SK-N-SH (cell line): ENCODE measurements at regions not wholly inside any gene's neighbourhood (a gene's known extent, or its start where the extent isn't known, plus 50 kb on each side); places are given as distances from the start of the nearest gene placed in this dataset.

Experiments used
- CTCF ChIA-PET: fragments of 300-600, 350-600 bp; formaldehyde crosslinking; extraction: SDS; loops from one replicate; lab custom pipeline; 2021; lab: Yijun Ruan, JAX
- POLR2A ChIA-PET: fragments of 350-600 bp; sonication (Branson Sonifier 250); formaldehyde crosslinking; extraction: SDS; loops from one replicate; lab custom pipeline; 2020; ENCODE audit warnings: antibody characterized with exemption, inconsistent platforms; lab: Yijun Ruan, JAX
- DNase-seq: peaks from one replicate; pipeline ENCODE4 v3.0.0; 2012
- H2AFZ ChIP-seq: fragments of 200-600 bp; sonication (generic); 2 replicates; pipeline ENCODE4 v1.8.1; 2016; ENCODE audit warnings: antibody characterized with exemption, mild to moderate bottlenecking, low read depth
- H3F3A ChIP-seq: fragments of 200-600 bp; sonication (generic); replicated peaks from 2 replicates; pipeline ENCODE3; 2016; ENCODE audit warnings: antibody characterized with exemption, mild to moderate bottlenecking; ENCODE audit not compliant: insufficient read depth
- H3K27ac ChIP-seq, 2 experiments: fragments of 200-500 bp in 1 of 2; fragments of 200-600 bp in 1 of 2; sonication (Bioruptor generic) in 1 of 2; sonication (generic), shearing (Covaris generic) in 1 of 2; 2 replicates each; pipeline versions ENCODE4 v1.5.1 to v1.6.1; 2014 to 2016; ENCODE audit warnings: low read depth in 2 of 2, inconsistent platforms in 1 of 2, low read length in 1 of 2, mild to moderate bottlenecking in 1 of 2, mixed read lengths in 1 of 2
- H3K27me3 ChIP-seq: fragments of 200-600 bp; sonication (generic), shearing (Covaris generic); 2 replicates; pipeline ENCODE4 v1.6.1; 2016; ENCODE audit warnings: mixed run types; ENCODE audit not compliant: insufficient read depth
- H3K36me3 ChIP-seq, 2 experiments: fragments of 200-500 bp in 1 of 2; fragments of 200-600 bp in 1 of 2; sonication (Bioruptor generic) in 1 of 2; sonication (generic) in 1 of 2; replicated peaks in 1 of 2; 2 replicates each; pipeline versions ENCODE3 to v1.5.1; 2014 to 2016; ENCODE audit warnings: low read length in 1 of 2, mild to moderate bottlenecking in 1 of 2; ENCODE audit not compliant: insufficient read depth in 2 of 2, control insufficient read depth in 1 of 2
- H3K4me1 ChIP-seq, 2 experiments: fragments of 200-500 bp in 1 of 2; fragments of 200-600 bp in 1 of 2; sonication (Bioruptor generic) in 1 of 2; sonication (generic), shearing (Covaris generic) in 1 of 2; 2 replicates each; pipeline versions ENCODE4 v1.5.1 to v1.6.1; 2014 to 2016; ENCODE audit warnings: low read depth in 1 of 2, low read length in 1 of 2, mixed run types in 1 of 2; ENCODE audit not compliant: insufficient read depth in 2 of 2, control insufficient read depth in 1 of 2
- H3K4me2 ChIP-seq: fragments of 200-600 bp; sonication (generic), shearing (Covaris generic); 2 replicates; pipeline ENCODE4 v1.6.1; 2017; ENCODE audit warnings: mixed run types
- H3K4me3 ChIP-seq, 2 experiments: fragments of 200-500 bp in 1 of 2; fragments of 200-600 bp in 1 of 2; sonication (Bioruptor generic) in 1 of 2; sonication (generic), shearing (Covaris generic) in 1 of 2; 2 replicates each; pipeline versions ENCODE4 v1.5.1 to v1.8.1; 2014 to 2016; ENCODE audit warnings: low read depth in 2 of 2, inconsistent platforms in 1 of 2, low read length in 1 of 2, mild to moderate bottlenecking in 1 of 2, mixed read lengths in 1 of 2, moderate library complexity in 1 of 2
- H3K79me2 ChIP-seq: fragments of 200-600 bp; sonication (generic); 2 replicates; pipeline ENCODE4 v1.8.1; 2017; ENCODE audit warnings: mild to moderate bottlenecking; ENCODE audit not compliant: insufficient read depth
- H3K9ac ChIP-seq: fragments of 200-600 bp; sonication (generic); 2 replicates; pipeline ENCODE4 v1.6.1; 2017; ENCODE audit warnings: mixed run types
- H3K9me2 ChIP-seq: fragments of 200-600 bp; sonication (generic); 2 replicates; pipeline ENCODE4 v1.6.1; 2017; ENCODE audit warnings: mixed run types
- H3K9me3 ChIP-seq: fragments of 200-600 bp; sonication (generic); 2 replicates; pipeline ENCODE4 v1.6.1; 2017; ENCODE audit warnings: mixed run types, mild to moderate bottlenecking, moderate library complexity
- H4K20me1 ChIP-seq: fragments of 200-600 bp; sonication (generic); 2 replicates; pipeline ENCODE4 v1.6.1; 2017; ENCODE audit warnings: mild to moderate bottlenecking, mixed run types; ENCODE audit not compliant: insufficient read depth
- ELF1 ChIP-seq: IDR thresholded peaks from 2 replicates; pipeline ENCODE4 v1.4.0; 2012
- EZH2phosphoT487 ChIP-seq: fragments of 200-600 bp; sonication (generic); IDR thresholded peaks from 2 replicates; pipeline ENCODE4 v1.6.1; 2017; ENCODE audit warnings: low read depth, mixed run types, mild to moderate bottlenecking, antibody characterized with exemption, moderate library complexity, borderline replicate concordance
- GABPA ChIP-seq: IDR thresholded peaks from 2 replicates; pipeline ENCODE4 v1.4.0; 2012; ENCODE audit warnings: low read depth, mild to moderate bottlenecking
- GATA2 ChIP-seq: sonication (generic); formaldehyde crosslinking; IDR thresholded peaks from 2 replicates; pipeline ENCODE4 v1.5.0; 2020; ENCODE audit warnings: mild to moderate bottlenecking, missing genetic modification reagents
- JUND ChIP-seq: IDR thresholded peaks from 2 replicates; pipeline ENCODE4 v1.4.0; 2012
- MEF2A ChIP-seq: IDR thresholded peaks from 2 replicates; pipeline ENCODE4 v1.4.0; 2012; ENCODE audit warnings: low read depth, borderline replicate concordance
- MXI1 ChIP-seq: IDR thresholded peaks from 2 replicates; pipeline ENCODE4 v1.6.1; 2012; ENCODE audit warnings: mild to moderate bottlenecking, low read depth, low read length, improper control_type of control experiment
- NFIC ChIP-seq: IDR thresholded peaks from 2 replicates; pipeline ENCODE4 v1.4.0; 2012; ENCODE audit warnings: borderline replicate concordance
- POLR2AphosphoS5 ChIP-seq: IDR thresholded peaks from 2 replicates; pipeline ENCODE4 v1.6.1; 2012; ENCODE audit warnings: low read depth, low read length
- RCOR1 ChIP-seq: fragments of 150-350 bp; IDR thresholded peaks from 2 replicates; pipeline ENCODE4 v1.6.1; 2017; ENCODE audit warnings: antibody characterized with exemption, low read length
- RXRA ChIP-seq: IDR thresholded peaks from 2 replicates; pipeline ENCODE4 v1.4.0; 2012; ENCODE audit warnings: low read depth, mild to moderate bottlenecking, borderline replicate concordance
- TAF1 ChIP-seq: IDR thresholded peaks from 2 replicates; pipeline ENCODE4 v1.6.1; 2012; ENCODE audit warnings: low read depth, mild to moderate bottlenecking, low read length, moderate library complexity, borderline replicate concordance
- TCF12 ChIP-seq: IDR thresholded peaks from 2 replicates; pipeline ENCODE4 v1.4.0; 2012
- WGBS: methylation state at CpG from one replicate; pipeline ENCODE4 v1.1.6; 2017; ENCODE audit warnings: low lambda C conversion rate; 5-methylcytosine and 5-hydroxymethylcytosine counted together
- TF ChIP-seq, protein P1 (sequence below): IDR thresholded peaks from 2 replicates; pipeline ENCODE4 v1.4.0; 2012; ENCODE audit warnings: low read depth, borderline replicate concordance
- TF ChIP-seq, protein P2 (sequence below): fragments of 150-350 bp; IDR thresholded peaks from 2 replicates; pipeline ENCODE4 v1.6.1; 2017; ENCODE audit warnings: antibody characterized with exemption, low read length, low read depth, borderline replicate concordance

DNA sequence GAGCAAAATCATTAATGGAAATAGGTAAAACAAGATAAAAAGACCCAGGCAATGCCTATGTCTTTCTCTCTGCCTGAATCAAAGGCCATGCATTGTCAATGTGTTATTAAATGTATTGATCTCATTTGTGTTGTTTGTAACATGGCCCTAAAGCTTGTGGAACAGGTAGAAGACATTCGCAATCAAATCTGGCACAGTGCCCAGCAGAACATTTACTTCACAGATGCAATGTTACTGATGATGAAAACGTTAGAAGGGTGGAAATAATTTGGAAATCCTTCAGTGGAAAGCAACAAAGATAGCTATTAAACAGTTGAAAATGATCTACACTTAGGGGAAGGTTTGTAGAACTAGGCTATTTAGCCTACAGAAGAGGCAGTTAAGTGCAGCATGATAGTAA, 368.2 kb downstream of the EPHA4 start:
- Histone ChIP-seq H3K4me2 (no peak overlapping the region), H3K27me3 (no peaks in the 10 kb centered on the region)
- 10% methylated on average over 2 of the region's 2 CpGs for WGBS

DNA sequence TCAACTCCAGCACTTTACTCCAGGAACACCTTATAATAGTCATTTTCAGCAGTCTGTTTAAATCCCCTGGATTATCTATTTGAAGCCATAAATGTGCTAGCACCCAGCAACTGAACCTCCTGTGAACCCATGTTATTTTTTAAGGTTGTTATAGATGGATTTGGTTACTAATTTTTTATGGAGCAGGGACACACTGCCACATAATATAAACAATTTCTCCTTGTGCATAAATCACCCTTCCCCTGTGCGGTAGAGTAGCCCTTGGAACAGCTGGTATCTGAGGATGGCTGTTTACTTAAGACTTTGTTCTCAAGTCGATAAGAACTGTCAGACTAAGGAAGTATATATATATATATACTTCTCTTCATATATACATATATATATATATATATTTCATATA, 367.4 kb downstream of the EPHA4 start:
- no peak for DNase-seq
- H3K9ac ChIP-seq = no peak overlapping the region
- no peak overlapping the region for H3K4me2 ChIP-seq
- no peaks in the 10 kb centered on the region for H3K9me3 ChIP-seq
- no peaks in the 10 kb centered on the region for H3K9me2 ChIP-seq
- H3K4me1 ChIP-seq = no peaks in the 10 kb centered on the region
- no peaks in the 10 kb centered on the region for H3K27me3 ChIP-seq
- POLR2A ChIA-PET = no interaction called here
- no peaks in the 10 kb centered on the region for H3F3A ChIP-seq
- CTCF ChIA-PET = interaction anchor here (0.6 kb wide), 1 partner anchor 128 kb away, joined by 3 read pairs; no protein-coding TSS in a partner anchor
- no peak overlapping the region for H2AFZ ChIP-seq
- no peak overlapping the region for H3K27ac ChIP-seq
- no peaks in the 10 kb centered on the region for H3K79me2 ChIP-seq
- H3K4me3 ChIP-seq = no peak overlapping the region
- no peak for TF ChIP-seq ELF1
- TF ChIP-seq, protein P1, sequence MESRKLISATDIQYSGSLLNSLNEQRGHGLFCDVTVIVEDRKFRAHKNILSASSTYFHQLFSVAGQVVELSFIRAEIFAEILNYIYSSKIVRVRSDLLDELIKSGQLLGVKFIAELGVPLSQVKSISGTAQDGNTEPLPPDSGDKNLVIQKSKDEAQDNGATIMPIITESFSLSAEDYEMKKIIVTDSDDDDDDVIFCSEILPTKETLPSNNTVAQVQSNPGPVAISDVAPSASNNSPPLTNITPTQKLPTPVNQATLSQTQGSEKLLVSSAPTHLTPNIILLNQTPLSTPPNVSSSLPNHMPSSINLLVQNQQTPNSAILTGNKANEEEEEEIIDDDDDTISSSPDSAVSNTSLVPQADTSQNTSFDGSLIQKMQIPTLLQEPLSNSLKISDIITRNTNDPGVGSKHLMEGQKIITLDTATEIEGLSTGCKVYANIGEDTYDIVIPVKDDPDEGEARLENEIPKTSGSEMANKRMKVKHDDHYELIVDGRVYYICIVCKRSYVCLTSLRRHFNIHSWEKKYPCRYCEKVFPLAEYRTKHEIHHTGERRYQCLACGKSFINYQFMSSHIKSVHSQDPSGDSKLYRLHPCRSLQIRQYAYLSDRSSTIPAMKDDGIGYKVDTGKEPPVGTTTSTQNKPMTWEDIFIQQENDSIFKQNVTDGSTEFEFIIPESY = no peak
- no peak for TF ChIP-seq TCF12
- no peak for TF ChIP-seq MXI1
- no peak for TF ChIP-seq GATA2 (CRISPR knock-in tag)
- no peak for TF ChIP-seq EZH2phosphoT487
- TF ChIP-seq POLR2AphosphoS5 = no peak
- no peak for TF ChIP-seq MEF2A
- TF ChIP-seq, protein P2, sequence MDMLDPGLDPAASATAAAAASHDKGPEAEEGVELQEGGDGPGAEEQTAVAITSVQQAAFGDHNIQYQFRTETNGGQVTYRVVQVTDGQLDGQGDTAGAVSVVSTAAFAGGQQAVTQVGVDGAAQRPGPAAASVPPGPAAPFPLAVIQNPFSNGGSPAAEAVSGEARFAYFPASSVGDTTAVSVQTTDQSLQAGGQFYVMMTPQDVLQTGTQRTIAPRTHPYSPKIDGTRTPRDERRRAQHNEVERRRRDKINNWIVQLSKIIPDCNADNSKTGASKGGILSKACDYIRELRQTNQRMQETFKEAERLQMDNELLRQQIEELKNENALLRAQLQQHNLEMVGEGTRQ = no peak
- TF ChIP-seq RCOR1 = no peak
- TF ChIP-seq JUND = no peak
- no peak for TF ChIP-seq TAF1
- TF ChIP-seq RXRA = no peak
- no peak for TF ChIP-seq NFIC
- TF ChIP-seq GABPA = no peak
- H3K36me3 ChIP-seq = no peaks in the 10 kb centered on the region
- 26% methylated on average over 2 of the region's 2 CpGs for WGBS
- H4K20me1 ChIP-seq = no peaks in the 10 kb centered on the region

More for the DNA sequence above, 368.2 kb downstream of the EPHA4 start:
- TF ChIP-seq, protein P2 = no peak
- Histone ChIP-seq H3K9me2 (no peaks in the 10 kb centered on the region), H3K27ac (no peak overlapping the region), H3K79me2 (no peaks in the 10 kb centered on the region), H3F3A (no peaks in the 10 kb centered on the region), H3K4me3 (no peak overlapping the region), H4K20me1 (no peaks in the 10 kb centered on the region), H2AFZ (no peak overlapping the region), H3K9me3 (no peaks in the 10 kb centered on the region), H3K4me1 (no peaks in the 10 kb centered on the region), H3K9ac (no peak overlapping the region), H3K36me3 (no peaks in the 10 kb centered on the region)
- ChIA-PET CTCF (interaction anchor here (0.6 kb wide), 1 partner anchor 129 kb away, joined by 3 read pairs; no protein-coding TSS in a partner anchor), POLR2A (no interaction called here)
- DNase-seq = no peak
